ENCODE measurements at regions not wholly inside any gene's neighbourhood (a gene's known extent, or its start where the extent isn't known, plus 50 kb on each side); places are given as distances from the start of the nearest gene placed in this dataset.
"Not testable (repeated sequence)": the region's sequence is repeated elsewhere in the genome, so short reads cannot be mapped to it uniquely, and the experiment has no call there.

- H3K9me3 Mint-ChIP-seq: peaks cover 41% of the 10 kb centered on the region
- no peak overlapping the region for H3K27ac Mint-ChIP-seq
- DNase-seq: no peak
- H3K27me3 Mint-ChIP-seq (ENCODE audit: insufficient read depth): no peaks in the 10 kb centered on the region; the same call in 1 of the 2 replicates
- no peak for TF ChIP-seq CTCF (IDR thresholded peaks at IDR 0.05)
- H3K4me1 Mint-ChIP-seq (ENCODE audit: low read depth): no peaks in the 10 kb centered on the region
- H3K36me3 Mint-ChIP-seq (ENCODE audit: low read depth): peaks cover 5% of the 10 kb centered on the region; the same call in 1 of the 2 replicates
- no peak overlapping the region for H3K4me3 Mint-ChIP-seq
These were observed 1386.6 kb downstream of the AACS start for GRCh38 chr12:126451809-126452208.

- not testable (repeated sequence) for DNase-seq; H3K4me3 Mint-ChIP-seq; H3K4me1 Mint-ChIP-seq (ENCODE audit: low read depth); H3K27ac Mint-ChIP-seq; H3K36me3 Mint-ChIP-seq (ENCODE audit: low read depth); H3K27me3 Mint-ChIP-seq (ENCODE audit: insufficient read depth)
- H3K9me3 Mint-ChIP-seq: peaks cover 41% of the 10 kb centered on the region
These were observed 1387.5 kb downstream of the AACS start for GRCh38 chr12:126452686-126453085.

- no peak for DNase-seq
- H3K9me3 Mint-ChIP-seq: peaks cover 41% of the 10 kb centered on the region
- peaks cover 5% of the 10 kb centered on the region; the same call in 1 of the 2 replicates for H3K36me3 Mint-ChIP-seq (ENCODE audit: low read depth)
- no peak overlapping the region for H3K27ac Mint-ChIP-seq
- H3K27me3 Mint-ChIP-seq (ENCODE audit: insufficient read depth): no peaks in the 10 kb centered on the region; the same call in 1 of the 2 replicates
- no peaks in the 10 kb centered on the region for H3K4me1 Mint-ChIP-seq (ENCODE audit: low read depth)
- H3K4me3 Mint-ChIP-seq: no peak overlapping the region
- no peak for TF ChIP-seq CTCF (IDR thresholded peaks at IDR 0.05)
These were observed 1389.3 kb downstream of the AACS start for GRCh38 chr12:126454581-126454980.

- no peak for DNase-seq
- Mint-ChIP-seq H3K27me3 (ENCODE audit: insufficient read depth) (no peaks in the 10 kb centered on the region), H3K4me3 (no peak overlapping the region), H3K9me3 (peaks cover 37% of the 10 kb centered on the region), H3K4me1 (ENCODE audit: low read depth) (no peaks in the 10 kb centered on the region), H3K27ac (no peak overlapping the region), H3K36me3 (ENCODE audit: low read depth) (peaks cover 5% of the 10 kb centered on the region; the same call in 1 of the 2 replicates)
- no peak for TF ChIP-seq CTCF (IDR thresholded peaks at IDR 0.05)
These were observed 1392.5 kb downstream of the AACS start for GRCh38 chr12:126457776-126458175.

GRCh38 chr12:126464153-126464552 is 1398.9 kb downstream of the AACS start:
- DNase-seq: no peak
- TF ChIP-seq CTCF (IDR thresholded peaks at IDR 0.05): no peak
- Mint-ChIP-seq H3K27me3 (ENCODE audit: insufficient read depth) (0 out of 2 replicates have a peak, but pooled peaks cover 2% of the 10 kb centered on the region), H3K4me1 (ENCODE audit: low read depth) (no peaks in the 10 kb centered on the region), H3K27ac (no peak overlapping the region), H3K36me3 (ENCODE audit: low read depth) (no peaks in the 10 kb centered on the region), H3K4me3 (no peak overlapping the region), H3K9me3 (peaks cover 16% of the 10 kb centered on the region)

- H3K27me3 Mint-ChIP-seq (ENCODE audit: insufficient read depth): no peaks in the 10 kb centered on the region
- H3K4me3 Mint-ChIP-seq: no peak overlapping the region
- H3K4me1 Mint-ChIP-seq (ENCODE audit: low read depth): no peaks in the 10 kb centered on the region
- peaks cover 18% of the 10 kb centered on the region for H3K9me3 Mint-ChIP-seq
- H3K36me3 Mint-ChIP-seq (ENCODE audit: low read depth): no peaks in the 10 kb centered on the region
- no peak for TF ChIP-seq CTCF (IDR thresholded peaks at IDR 0.05)
- no peak for DNase-seq
- H3K27ac Mint-ChIP-seq: no peak overlapping the region
These were observed 1404.0 kb downstream of the AACS start for GRCh38 chr12:126469211-126469610.
